Left kidney (tissue), 1 donor: ENCODE measurements at regions not wholly inside any gene's neighbourhood (a gene's known extent, or its start where the extent isn't known, plus 50 kb on each side); places are given as distances from the start of the nearest gene placed in this dataset.
"Not testable (repeated sequence)": the region's sequence is repeated elsewhere in the genome, so short reads cannot be mapped to it uniquely, and the experiment has no call there.

Experiments
- DNase-seq: peaks from one replicate; pipeline ENCODE4 v3.0.0-alpha.2; 2013

GRCh38 chr2:166743482-166743881, 144.8 kb upstream of the XIRP2 start:
- not testable (repeated sequence) for DNase-seq

GRCh38 chr2:166727095-166727494, 161.2 kb upstream of the XIRP2 start:
- DNase-seq, result no peak

- DNase-seq, result no peak
Measured at GRCh38 chr2:166725927-166726924, 162.1 kb upstream of the XIRP2 start.

- DNase-seq, result no peak
Measured at GRCh38 chr2:166716968-166717367, 171.3 kb upstream of the XIRP2 start.

- peak; percentile 11 for DNase-seq
Measured at GRCh38 chr2:166700079-166700478, 188.2 kb upstream of the XIRP2 start.

GRCh38 chr2:166695154-166695553, 193.1 kb upstream of the XIRP2 start:
- no peak for DNase-seq

- DNase-seq, result not testable (repeated sequence)
Measured at GRCh38 chr2:166686057-166686456, 192.0 kb upstream of the SCN7A start.

GRCh38 chr2:166677996-166678395, 183.9 kb upstream of the SCN7A start:
- no peak for DNase-seq

- no peak for DNase-seq
Measured at GRCh38 chr2:166676716-166677115, 182.7 kb upstream of the SCN7A start.

- no peak for DNase-seq
Measured at GRCh38 chr2:166675553-166675952, 181.5 kb upstream of the SCN7A start.

GRCh38 chr2:166673986-166674385, 179.9 kb upstream of the SCN7A start:
- no peak for DNase-seq

- no peak for DNase-seq
Measured at GRCh38 chr2:166671801-166672200, 177.8 kb upstream of the SCN7A start.

- no peak for DNase-seq
Measured at GRCh38 chr2:166671235-166671634, 177.2 kb upstream of the SCN7A start.

GRCh38 chr2:166665991-166666940, 172.2 kb upstream of the SCN7A start:
- DNase-seq, result no peak

- no peak for DNase-seq
Measured at GRCh38 chr2:166661824-166662223, 167.8 kb upstream of the SCN7A start.

GRCh38 chr2:166661391-166661790, 167.3 kb upstream of the SCN7A start:
- DNase-seq, result no peak

- no peak for DNase-seq
Measured at GRCh38 chr2:166658901-166659300, 164.9 kb upstream of the SCN7A start.

GRCh38 chr2:166653185-166653813, 159.2 kb upstream of the SCN7A start:
- no peak for DNase-seq

- DNase-seq, result no peak
Measured at GRCh38 chr2:166651991-166652390, 157.9 kb upstream of the SCN7A start.

- no peak for DNase-seq
Measured at GRCh38 chr2:166651080-166651675, 157.1 kb upstream of the SCN7A start.

- no peak for DNase-seq
Measured at GRCh38 chr2:166647935-166648334, 153.9 kb upstream of the SCN7A start.

GRCh38 chr2:166643980-166644379, 149.9 kb upstream of the SCN7A start:
- no peak for DNase-seq
